HG03139 (cell line): ENCODE measurements at regions not wholly inside any gene's neighbourhood (a gene's known extent, or its start where the extent isn't known, plus 50 kb on each side); places are given as distances from the start of the nearest gene placed in this dataset.
"Not testable (repeated sequence)": the region's sequence is repeated elsewhere in the genome, so short reads cannot be mapped to it uniquely, and the experiment has no call there.

Experiments
- ATAC-seq: cut with Tn5 transposase; IDR thresholded peaks from one replicate; pipeline ENCODE4 v1.9.1; 2021; ENCODE audit not compliant: unreplicated experiment

DNA sequence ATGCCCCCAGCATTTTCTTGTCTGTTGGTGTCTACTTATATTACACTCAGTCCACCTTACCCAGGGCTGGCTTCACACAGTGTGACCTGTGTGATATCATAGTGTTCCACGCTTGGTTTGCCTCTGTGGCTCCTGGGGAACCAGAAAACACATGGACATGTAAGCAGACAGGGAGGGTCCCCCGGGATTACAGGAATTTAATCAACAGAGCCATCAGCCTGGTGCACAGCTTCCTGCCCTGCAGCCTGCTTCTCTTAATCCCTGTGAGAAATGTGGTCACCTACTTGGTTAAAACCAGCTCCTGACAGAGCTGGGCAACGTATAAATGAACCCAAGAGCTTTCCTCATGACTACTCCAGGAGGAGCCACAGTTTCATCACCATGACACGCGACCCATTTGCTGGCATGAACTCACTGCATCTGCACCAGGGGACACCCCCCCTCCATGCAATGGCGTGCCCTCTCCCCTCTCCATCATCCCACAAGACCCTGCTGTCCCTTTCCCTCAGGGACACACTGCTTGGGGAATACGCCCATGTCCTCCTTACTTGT, 152.1 kb downstream of the UQCRFS1 start:
- ATAC-seq = no peak

GRCh38 chr19:29056535-29056934, 156.4 kb downstream of the UQCRFS1 start:
- ATAC-seq = no peak

- ATAC-seq = no peak
Measured at GRCh38 chr19:29054886-29055675, 157.9 kb downstream of the UQCRFS1 start.

GRCh38 chr19:29048873-29049272, 164.1 kb downstream of the UQCRFS1 start:
- no peak for ATAC-seq

DNA sequence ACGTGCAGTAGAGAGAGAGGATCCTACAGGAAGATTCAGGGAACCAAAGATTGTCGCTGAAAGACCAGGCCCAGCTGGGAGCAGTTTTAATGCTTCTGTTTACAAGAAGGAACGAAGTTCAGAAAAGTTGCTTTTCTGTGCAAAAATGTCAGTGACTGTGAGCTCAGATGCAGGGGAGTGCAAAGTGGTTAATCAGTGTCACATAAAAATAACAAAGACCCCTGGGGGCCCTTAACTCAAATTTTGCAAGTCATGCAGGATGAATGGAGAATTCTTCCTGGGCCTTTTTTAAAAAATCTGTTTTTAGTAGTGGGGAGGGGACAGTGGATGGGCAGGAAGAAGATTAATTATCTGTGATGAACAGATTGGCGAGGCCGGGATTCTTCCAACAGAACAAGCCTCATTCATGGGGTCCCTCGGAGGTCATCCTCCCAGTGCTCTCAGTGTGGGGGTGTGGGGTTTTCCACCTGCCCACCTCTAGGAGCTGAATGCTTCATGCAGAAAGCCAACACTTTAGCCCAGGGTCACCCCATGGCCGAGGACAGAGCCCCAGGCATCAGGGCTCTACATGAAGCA, 167.2 kb downstream of the UQCRFS1 start:
- ATAC-seq = no peak

- no peak for ATAC-seq
Measured at GRCh38 chr19:29044037-29044436, 168.9 kb downstream of the UQCRFS1 start.

DNA sequence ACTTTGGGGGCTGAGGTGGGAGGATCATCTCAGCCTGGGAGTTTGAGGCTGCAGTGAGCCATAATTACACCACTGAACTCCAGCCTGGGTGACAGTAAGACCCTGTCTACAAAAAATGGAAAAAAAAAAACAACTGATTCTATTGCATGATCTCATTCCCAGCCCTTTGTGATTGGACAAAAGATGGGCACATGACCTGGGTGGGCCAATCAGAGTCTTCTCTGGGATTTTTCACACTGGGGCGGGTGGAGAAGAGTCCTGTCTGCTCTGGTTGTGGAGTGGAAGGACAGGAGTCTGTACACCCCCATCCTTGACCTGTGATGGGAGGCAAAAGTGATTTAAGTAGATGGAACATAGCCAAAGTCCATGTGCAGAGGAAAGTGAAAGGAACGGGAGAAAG, 170.5 kb downstream of the UQCRFS1 start:
- no peak for ATAC-seq

DNA sequence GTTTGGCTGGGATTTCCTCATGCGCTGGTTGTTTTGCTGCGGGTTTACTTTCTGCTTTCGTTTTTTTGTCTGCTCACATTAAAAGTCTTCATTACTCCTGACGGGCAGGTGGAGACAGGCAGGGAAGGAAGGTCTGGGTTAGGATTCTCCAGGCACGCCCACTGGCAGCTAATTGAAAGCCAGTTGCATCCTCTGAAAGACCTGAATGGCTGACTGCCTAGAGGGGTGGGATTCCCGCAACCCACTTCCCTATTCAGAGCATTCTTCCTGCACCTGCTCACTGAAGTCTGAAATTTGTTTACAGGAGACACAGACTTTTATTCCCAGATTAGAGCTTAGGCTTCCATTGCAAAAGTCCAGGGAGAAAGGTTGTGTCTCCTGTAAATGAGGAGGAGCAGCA, 172.0 kb downstream of the UQCRFS1 start:
- no peak for ATAC-seq

- no peak for ATAC-seq
Measured at GRCh38 chr19:29040292-29040691, 172.7 kb downstream of the UQCRFS1 start.

- not testable (repeated sequence) for ATAC-seq
Measured at GRCh38 chr19:29039036-29039435, 173.9 kb downstream of the UQCRFS1 start.

DNA sequence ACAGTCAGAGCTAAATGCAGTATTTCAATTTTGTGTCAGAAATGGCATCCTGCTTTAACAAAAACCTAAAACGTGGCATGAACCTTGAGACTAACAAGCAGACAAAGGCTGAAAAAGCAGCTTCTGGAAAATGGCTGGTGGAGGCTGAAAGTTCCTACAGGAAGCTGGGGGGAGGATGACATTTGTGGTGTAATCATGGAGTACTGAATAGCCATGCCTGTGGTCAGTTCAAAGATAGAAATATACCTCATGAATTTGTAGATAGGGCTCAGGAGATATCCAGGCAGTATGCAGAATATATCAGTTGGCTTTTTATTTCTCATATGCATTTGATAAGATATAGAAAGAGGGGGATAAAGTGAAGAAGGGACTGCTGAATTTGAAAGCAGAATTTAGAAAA, 181.7 kb downstream of the UQCRFS1 start:
- no peak for ATAC-seq

GRCh38 chr19:29029268-29029958, 183.5 kb downstream of the UQCRFS1 start:
- ATAC-seq = no peak

DNA sequence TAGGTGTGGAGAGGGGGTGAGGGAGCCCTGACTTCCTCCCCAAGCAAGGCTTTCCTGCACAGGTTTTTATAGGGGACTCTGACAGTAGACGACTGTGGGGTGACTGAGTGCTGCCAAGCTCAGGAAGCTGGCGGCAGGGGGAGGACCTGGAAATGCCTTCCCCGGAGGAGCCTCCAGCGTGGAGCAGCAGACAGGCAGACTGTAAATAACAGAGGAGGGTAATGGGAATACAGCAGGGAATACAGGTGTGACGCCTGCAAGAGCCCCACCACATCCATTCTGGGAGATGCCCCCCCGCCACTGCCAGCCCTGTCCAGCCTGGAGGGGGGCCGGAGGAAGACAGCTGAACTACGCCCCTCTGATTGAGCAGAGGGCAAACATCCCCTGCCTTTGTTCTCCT, 190.4 kb downstream of the UQCRFS1 start:
- no peak for ATAC-seq

DNA sequence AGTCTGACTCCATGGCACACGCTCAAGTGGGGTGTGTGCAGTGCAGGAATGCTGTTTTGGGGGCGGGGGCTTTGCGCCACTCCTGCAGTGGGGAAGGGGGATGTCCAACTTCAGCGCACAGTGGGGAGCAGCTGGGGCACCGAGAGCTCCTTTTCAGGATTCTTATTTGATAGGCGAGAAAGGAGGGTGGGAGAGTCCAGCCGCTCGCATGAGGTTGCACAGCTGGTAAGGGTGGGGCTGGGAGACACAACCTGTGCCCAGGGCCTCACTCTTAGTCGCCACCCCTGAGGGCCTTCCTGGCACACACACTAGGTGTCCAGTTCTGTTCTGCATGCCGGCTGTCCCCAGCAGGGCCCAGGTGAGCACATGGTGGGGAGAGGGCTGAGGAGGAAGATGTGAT, 190.8 kb downstream of the UQCRFS1 start:
- no peak for ATAC-seq

- ATAC-seq = no peak
Measured at GRCh38 chr19:29021232-29021916, 191.6 kb downstream of the UQCRFS1 start.

DNA sequence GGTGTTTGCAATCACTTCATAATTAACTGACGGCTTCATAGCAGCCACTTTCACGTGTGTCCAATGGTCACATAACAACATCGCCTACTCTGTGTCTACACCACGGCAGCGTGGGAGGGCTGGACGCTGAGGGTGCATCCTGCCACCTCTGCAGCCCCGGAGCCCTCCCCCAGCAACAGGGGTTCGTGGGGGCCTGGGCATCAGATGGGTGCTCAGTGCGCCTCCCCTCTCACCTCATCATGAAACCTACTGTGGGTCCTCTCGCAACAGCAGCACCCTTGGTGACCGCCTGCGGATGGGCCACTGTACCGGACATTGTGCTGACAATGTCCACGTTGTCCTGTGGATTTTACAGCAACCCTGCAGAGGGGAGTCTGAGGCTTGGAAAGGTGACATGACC, 193.5 kb downstream of the UQCRFS1 start:
- no peak for ATAC-seq

DNA sequence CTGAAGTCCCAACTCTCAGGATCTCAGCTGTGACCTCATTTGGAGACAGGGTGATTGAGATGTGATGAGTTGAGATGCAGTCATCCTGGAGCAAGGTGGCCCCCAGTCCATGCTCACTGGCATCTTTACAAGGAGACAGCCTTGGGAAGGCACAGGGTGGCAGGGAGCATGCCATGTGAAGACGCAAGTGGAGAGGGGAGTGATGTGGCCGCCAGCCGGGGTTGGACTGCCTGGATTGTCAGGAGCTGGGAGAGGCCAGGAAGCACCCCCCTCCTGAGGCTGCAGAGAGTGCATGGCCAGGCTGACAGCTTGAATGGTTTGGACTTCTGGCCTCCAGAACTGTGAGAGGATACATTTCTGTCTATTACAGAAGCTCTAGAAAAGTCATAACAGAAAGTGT, 194.4 kb downstream of the UQCRFS1 start:
- ATAC-seq = no peak

DNA sequence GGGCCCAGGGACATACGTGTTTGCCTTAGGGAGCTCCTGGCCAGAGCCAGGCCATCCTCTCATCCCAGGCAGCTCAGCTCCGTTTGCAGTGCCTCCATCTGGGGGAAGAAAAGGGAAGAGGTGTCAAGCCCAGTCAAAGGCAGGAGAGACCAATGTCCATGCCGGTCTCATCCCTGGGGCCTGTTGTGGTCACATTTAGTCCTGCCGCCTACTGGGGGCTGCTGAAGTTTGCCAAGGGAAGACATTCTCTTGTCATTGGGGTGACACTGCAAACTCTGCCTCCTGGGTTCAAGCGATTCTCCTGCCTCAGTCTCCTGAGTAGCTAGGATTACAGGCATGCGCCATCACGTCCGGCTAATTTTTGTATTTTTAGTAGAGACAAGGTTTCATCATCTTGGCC, 195.2 kb downstream of the UQCRFS1 start:
- no peak for ATAC-seq

GRCh38 chr19:29016926-29017760, 195.8 kb downstream of the UQCRFS1 start:
- ATAC-seq = no peak

- ATAC-seq = no peak
Measured at GRCh38 chr19:29016353-29016752, 196.6 kb downstream of the UQCRFS1 start.
